AG20443 (cell line): ENCODE measurements at regions not wholly inside any gene's neighbourhood (a gene's known extent, or its start where the extent isn't known, plus 50 kb on each side); places are given as distances from the start of the nearest gene placed in this dataset.

Source experiments
- DNase-seq: peaks from one replicate; pipeline ENCODE4 v3.0.0; 2012; ENCODE audit warnings: low spot score, mixed read lengths

DNA sequence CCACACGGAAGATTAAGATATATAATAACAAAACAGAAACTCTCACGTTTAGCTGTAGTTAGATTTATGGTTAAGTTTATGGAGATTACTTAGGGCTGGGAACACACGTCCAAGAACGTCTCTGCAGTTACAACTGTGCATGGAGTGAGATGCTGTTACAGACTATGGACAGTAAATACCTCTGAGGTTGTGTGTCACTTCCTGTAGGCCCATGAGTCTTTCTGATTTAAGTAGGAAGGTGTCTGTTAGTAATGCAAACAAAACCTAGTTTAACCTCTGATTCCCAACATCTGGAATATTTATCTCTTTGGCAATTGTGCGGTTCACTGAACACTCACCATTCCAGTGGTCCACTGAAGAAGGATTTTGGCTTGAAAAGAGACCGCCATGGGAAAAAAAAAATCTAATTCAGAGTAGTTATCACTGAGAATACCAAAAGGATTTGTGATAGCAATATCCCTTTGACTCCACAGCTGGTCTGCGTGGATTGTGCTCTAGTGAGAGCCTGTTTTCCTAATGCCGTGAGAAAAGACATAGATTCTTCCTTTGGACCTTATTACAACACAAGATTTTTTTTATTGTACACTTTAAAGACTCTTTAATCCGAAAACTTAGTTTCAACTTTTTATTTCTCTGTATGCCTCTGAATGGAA, 478.2 kb upstream of the CITED2 start:
- DNase-seq, result no peak

DNA sequence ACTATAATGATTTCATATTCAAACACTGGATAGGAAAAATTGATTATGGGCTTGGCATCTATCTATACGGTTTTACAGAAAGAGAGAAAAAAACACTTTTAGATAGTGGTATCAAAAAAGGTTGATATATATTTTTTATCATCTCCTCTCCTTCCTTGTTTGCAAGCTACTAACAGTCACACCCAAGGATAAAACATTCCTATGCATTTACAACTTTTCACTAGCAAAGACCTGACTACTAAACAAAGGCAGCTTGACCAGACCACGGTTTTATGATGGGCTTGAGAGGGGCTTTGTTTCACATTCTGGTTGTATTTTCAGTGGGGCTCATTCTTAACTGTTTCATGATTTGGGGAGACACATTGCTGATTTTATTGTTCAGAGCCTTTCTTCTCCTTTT, 477.6 kb upstream of the CITED2 start:
- DNase-seq, result no peak

DNA sequence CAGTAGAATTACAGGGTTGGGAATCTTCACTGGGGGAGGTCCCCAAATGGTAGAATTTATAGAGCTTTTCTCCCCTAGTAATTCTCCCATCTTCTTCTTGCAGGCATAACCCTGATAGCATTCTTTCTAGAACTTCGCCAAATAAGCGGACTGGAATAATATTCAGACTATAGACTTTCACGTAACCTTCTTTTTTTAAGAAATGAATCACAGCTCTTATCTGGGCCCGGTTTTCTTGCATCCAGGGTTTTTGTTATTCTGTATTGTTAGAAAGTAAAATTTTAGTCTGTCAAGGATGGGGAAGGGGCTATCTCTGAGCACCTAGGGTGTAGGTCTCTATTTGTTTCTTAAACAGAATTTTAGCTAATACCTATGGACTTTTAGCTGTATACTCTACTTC, 476.8 kb upstream of the CITED2 start:
- DNase-seq, result no peak

DNA sequence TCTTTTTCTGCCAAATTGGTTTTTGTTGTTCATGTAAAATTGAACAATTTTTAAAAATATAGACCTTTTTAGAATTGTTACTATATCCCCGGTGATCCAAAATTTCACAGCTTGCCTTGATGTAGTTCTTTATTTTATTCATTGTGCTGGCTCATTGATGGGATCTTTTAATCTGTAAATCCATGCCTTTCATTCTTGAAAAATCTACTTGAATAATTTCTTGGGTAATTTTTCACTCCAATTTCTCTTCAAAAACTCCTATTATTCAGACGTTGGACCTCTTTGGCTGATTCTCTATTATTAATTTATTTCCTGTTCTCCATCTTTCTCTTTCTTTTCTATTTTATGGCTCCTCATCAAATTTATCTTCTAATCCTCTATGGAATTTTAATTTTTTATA, 476.1 kb upstream of the CITED2 start:
- no peak for DNase-seq

DNA sequence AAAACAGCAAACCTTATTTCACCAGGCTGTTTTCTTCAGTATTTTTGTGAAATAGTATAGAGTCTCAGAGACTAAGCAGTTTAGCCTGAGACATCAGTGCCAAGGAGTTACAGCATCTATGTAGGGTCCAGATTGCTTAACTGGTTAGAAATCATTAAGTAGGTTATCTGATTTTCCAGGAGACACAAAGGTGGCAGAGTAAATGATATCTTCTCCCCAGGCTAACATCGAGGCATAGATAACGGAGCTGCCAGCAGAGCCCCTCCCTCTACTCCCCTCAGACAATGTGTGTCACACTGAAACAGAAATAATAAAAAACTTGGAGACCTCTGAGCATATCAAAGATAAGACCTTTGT, 473.0 kb upstream of the CITED2 start:
- no peak for DNase-seq

DNA sequence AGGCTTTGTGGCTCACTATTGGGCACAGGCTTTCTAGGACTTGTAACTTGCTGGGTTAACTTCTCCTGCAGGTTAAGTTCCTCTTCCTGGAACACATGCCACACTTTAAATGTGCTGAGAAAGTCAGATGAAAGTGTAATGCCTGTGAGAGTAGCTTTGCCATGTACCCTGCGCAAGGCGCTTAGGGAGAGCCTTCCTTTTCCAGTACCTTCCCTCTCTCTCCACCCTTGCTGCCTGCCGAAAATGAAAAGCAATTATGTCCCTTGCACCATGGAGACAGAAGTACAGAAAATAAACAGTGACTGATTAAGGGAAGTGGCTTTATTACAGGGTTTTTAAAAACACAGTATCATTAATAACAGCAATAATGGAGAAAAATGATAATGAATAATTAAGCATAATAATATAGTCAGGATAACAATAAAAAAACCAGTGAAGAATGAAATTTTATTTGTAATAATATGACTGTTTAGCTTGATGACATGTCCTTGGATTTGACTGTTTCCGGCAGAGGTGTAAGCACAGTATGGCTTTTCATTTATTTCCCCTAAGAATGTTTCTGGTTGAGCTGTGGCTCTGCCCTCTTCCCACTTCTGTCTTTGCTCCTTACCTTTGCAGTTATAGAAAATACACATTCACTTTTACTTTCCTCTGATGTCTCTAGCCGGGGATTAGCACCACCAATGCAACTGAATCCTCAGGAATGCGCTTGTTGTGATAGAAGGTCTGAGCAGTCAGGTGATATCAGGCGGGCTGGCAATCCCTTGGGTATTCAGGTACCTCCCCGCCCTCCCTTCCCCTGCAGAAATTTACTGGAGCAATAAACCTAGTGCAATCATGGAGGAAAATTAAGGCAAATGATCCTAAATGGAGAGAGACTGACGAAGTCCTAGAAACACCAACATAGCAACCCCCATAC, 472.3 kb upstream of the CITED2 start:
- DNase-seq, result no peak

DNA sequence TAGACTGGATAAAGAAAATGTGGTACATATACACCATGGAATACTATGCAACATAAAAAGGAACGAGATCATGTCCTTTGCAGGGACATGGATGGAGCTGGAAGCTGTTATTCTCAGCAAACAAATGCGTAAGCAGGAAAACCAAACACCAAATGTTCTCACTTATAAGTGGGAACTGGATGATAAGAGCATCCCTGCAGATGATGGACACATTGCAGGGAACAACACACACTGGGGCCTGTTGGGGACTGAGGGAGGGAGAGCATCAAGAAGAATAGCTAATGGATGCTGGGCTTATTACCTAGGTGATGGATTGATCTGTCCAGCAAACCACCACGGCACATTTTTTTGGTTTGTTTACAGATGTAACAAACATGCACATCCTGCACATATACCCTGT, 470.5 kb upstream of the CITED2 start:
- DNase-seq, result no peak

DNA sequence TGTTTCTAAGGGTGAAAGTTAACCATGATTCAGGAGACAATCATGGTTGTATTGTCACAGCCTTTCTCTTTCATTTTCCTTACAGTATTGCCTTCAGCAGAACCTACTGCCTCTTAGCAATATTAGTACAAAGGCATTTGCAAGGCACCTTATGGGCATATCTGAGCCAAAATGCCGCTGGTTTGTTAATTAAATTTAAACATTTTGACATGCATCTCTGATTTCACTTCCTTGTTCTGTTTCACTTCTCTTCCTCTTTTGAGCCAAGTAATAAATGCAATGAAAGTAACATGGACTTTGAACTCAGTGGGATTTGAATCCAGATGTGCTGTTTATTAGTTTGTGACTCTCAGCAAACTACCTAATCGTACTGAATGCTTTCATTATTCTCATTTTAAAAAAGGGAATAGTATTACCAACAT, 467.4 kb upstream of the CITED2 start:
- DNase-seq, result no peak

DNA sequence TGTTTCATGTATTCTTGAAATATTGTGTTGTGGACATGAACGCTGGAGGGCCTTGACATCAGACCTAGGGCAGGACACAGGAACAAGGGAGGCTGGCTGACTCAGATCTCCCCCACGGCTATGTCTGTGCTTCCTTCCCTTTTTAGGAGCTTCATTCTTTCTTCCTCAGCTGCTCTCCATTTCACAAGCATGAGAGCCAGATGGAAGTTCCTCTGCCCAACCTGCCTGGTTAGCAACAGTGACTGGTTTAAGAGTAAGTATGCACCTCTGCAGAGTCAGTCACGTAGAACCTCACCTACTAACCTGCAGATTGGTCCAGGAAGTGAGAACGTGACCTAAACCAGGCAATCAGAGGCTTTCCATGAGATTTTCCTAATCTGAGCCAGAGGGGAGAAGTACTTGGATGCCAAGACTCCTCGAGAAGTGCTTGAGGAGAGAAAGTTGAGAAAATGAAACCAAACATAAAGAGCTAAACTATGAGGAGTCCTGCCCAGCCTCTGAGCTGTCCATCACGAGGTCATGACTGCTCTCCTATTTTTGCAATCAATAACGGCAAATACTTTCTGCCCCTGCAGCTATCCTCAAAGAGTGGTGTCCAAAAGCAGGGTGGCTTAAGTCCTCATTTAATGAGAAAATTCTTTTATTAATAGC, 465.2 kb upstream of the CITED2 start:
- DNase-seq, result peak; percentile 53

DNA sequence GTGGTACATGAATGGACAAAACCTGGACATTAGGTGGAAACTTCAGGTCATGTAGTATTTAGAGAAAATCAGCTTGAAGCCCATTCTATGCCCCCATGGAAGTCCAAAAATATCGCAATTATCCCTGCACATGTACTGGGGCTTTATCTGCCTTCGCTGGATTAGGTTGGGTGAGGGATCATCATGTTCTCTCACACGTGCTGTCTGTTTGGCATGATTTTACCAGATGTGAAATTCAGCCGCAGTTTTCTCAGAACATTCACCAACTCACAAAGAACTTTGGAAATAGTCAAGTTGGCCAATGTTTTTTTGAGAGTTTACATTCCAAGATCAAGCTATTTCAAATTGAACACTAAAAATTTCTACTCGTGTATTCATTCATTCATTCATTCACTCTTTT, 459.8 kb upstream of the CITED2 start:
- peak; percentile 20 for DNase-seq

DNA sequence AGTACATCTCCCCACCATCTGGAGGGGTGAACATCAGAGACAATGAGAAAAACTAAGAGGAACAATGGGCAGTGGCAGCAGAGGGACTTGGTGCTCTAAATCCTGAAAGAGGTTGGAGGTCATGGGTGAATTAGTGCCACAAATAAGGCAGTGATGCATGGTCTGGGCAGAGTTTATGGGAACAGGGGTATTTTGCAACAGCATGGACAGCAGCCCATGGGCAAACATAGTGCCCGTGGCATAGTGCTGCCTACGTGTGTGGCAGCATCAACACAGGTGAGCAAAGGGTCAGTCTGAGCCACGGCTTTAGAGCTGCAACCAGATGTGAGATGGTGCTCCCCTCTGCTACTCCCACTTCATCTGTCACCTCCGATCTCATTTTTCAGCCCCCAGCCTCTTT, 459.1 kb upstream of the CITED2 start:
- DNase-seq, result no peak

DNA sequence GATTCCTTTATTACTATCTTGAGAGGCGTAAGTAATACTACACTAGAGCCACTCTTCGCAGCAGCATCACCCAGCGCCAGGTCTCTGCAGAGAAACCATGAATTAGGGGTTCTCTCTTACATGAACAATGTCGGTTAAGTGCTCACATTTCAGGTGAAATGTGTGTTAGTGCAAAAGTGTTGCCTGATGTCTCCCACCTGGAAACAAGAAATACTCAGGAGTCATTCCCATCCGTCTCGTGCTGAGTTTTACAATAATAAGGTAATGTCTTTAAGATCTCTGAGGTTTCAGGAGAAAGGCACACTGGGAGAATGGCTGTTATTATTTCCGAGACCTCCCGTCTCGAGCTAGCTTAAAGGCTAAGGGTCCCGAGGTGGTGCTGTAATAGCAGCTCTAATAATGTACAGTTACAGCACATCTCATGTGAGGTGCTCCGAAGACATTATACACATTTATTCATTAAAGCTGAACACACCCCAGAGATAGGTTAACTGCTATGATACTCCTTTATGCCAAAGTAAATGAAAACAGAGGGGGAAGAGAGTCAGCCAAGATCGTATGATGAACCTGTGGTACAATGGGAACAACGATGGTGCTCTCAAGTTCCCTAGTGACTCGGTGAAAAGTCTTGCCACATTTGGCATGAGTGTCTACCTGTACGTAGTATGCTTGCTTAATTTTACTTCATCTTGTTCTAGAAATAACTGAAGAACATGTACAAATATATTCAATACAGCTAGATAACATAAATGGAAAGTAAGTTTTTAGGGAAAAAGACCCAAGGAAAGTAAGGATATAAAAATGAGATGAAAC, 458.3 kb upstream of the CITED2 start:
- no peak for DNase-seq

DNA sequence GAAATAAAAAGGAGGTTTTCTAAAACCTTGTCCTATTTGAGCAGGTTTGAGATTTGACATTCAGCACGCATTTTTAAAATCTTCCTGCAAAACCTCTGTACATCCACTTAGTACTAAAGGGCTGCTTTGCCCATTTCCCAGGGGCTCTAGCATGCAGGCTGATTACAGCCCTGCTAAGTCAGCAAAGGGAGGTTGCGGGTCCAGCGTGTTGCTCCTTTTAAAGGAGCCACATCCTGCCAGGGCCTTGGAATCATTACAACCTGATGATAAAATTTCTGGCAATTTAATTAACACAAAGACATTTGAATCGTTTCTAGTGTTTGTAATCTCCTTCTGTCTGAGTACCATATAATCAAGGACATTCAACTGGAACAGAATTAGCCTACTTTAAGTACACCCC, 455.1 kb upstream of the CITED2 start:
- DNase-seq, result no peak

DNA sequence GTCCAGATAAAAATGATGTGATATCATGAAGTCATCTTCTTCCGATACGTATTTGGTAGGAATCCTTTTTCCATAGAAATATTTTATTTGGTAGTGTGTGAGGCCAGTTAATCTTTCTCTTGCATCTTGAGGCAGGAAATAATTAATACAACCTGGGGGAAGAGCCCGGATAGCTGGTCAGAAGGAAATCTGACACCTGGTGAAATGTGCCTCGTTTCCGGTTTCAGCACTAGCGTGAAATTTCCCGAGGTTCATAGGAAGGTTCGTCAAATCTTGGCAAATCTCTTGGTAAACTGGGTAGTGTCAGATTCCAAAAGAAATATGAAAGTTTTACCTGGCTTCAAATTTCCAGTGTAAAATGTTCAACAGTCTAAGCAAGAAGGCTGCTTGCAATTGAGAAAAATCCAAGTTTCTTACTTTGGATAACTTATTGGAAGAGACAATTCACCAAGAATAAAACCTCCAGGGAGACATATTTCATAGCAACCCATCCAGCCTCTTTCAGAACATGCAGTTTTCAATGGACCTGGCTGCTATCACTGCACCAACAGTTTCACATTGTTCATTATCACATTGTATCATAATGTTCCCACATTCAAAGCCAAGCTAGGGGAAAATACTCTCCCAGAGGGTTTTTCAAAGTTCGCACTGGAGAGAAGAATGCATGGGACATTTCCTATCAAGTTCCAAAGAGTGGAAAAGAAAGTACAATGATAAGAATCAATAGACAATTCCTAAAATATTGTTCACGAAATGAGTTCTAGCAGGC, 454.5 kb upstream of the CITED2 start:
- DNase-seq, result no peak

DNA sequence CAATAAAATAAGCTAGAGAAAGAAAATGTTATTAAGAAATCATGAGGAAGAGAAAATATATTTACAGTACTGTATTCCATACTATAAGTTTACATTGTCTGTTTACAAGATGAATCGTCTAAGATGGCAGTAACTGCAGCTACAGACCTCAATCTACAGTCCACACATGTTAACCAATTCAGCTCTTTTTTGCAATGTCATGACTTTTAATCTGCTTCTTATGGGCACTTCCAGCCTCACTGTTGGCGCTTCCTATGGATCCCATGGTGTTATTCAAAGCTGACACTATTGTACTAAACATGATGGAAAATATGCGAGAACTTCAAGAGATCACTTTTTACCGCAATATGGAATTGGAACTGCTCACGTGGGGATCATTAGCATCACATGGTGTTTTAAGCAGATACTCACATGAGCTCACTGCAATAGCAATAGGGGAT, 451.5 kb upstream of the CITED2 start:
- DNase-seq, result no peak

DNA sequence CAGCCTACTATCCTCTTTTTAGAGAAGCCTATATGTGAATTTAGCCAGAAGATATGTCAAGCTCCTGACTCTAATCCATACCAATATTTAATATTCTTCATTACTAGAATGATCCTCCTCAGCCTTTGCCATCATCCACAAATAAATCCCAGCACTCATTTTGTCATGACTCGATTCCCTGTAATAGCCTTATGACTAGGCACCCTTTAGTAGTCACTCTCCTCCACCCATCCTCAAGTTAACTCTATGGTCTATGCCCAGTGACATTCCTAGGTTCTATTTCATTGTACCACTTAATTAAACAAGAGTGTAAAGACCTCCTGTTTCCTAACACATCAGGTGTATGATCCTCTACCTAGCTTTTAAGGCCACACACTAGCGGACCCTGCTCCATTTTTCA, 450.4 kb upstream of the CITED2 start:
- DNase-seq, result no peak

DNA sequence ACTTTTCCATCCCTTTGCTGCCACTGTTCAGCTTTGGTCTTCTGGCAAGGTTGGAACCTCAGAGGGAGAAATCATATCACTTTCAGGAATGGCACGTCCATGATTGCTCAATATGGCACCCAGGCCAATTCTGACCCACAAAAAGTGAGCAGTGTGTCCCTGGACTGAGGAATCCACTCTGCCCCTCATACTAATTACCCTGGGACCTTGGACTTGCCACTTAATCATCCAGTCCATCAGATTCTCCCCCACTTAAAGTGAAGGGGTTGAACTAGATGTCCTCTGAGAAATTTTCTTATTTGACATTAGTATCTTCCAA, 449.3 kb upstream of the CITED2 start:
- DNase-seq, result no peak

DNA sequence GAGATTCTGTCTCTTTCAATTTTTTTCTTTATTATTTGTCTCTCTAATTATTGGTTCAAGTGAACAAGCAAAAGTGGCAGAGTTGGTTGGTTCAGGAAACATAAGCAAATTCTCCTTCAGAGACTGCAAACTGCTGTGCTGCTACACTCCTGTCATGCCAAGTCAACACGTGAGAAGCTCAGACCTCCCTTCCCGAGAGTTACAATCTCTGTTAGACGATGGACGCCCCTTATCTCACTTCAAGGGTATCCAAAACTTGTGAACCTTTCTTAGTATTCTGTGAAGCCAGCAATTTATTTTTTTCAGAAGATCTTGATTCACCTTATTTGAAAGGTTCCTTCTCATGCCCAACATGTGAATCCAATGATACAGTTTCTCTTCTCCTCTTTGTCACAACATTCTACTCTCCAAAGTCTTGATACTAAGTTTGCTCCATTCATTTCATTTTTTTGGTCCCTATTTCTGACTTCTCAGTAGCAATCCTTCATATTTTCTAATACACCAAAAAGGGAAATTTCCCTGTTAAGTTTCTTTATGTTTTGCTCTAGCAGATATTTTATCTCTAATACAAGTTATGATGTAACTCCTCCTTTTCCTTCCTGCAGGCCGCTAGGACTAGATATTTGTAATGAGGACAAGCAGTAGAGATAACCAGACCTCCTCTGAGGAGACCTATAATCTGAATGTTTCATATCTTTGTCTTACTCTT, 448.8 kb upstream of the CITED2 start:
- DNase-seq, result no peak

DNA sequence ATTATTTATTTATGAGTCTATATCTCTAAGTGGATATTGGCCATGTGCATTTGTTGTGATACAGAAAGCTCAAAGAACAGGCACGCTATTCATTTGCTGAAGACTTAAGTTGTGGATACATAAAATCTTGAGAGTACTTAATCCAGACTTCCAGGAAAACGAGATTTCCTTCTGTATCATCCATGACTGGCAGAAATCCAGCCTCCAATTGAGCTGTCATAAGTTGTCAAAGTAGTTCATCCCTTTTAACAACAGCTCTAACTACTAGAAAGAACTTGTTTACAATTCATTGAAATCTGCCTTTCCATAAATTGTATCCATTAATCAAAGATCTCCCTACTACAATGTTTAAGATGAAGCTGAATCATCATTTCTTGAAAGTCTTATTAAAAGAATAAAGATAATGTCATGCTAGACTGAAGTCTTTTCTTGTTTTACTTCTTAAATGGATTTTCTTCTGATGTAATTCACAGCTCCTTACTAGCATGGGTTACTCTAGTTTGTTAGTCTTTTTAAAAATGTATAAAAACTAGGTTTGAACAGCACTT, 447.3 kb upstream of the CITED2 start:
- no peak for DNase-seq

DNA sequence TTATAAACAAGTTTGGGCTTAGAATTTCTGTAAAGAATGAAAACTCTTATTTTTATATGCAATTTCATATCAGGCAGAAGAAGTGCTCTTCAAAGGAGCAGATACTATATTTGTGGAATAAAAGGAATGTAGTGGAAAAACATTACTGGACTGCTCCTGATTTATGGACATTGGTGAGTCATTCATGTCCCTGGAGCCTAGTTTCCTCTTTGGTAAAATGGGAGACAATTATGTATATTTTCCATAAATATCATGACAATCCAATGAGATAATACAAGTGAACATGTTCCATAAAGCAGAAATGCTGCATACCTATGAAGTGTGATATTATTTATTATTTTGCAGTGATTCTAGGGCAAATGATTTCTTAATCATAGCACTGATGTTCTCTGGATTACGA, 445.8 kb upstream of the CITED2 start:
- peak; percentile 49 for DNase-seq

DNA sequence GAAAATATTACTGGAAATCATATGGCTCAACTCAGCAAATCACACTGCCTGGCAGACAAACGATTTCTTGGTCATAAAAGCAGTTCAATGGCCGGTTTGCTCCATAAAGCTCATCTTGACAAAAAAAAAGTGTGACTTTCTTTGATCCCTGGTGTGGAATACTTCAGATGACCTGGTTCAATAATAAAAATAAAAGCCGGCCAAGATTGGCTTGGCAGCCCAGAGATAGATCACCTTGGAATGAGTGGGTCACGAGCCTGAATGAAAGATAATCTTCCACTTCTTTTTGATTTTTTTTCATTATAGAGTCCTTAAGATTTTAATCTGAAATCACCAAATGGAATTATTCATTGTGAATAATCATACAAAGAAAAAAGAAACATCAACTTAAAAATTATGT, 445.3 kb upstream of the CITED2 start:
- no peak for DNase-seq
